ENCODE measurements at regions not wholly inside any gene's neighbourhood (a gene's known extent, or its start where the extent isn't known, plus 50 kb on each side); places are given as distances from the start of the nearest gene placed in this dataset.

DNA sequence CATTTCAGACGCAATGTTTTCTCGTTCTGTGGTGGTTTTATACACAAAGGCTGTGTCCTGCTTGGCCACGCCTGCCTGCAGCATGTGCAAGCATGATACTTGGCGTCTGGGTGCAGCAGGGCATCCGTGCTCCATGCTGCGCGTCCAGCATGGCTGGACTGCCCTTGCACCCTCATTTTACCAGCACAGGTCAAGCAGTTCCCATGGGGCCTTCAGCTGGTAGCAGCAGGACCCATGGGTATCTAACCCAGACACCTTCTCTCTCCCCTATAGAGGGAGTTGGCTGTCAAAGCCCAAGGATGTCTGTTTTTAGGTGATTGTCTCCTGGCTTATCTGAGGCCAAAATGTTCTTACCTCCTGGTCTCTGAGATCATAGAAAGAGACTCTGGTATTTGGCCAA is 158.3 kb upstream of the PITX1 start:
- ChIA-PET POLR2A (no interaction called here), CTCF (interaction anchor here in 1 of 2 donors (0.6 kb wide), 1 partner anchor 9 kb away, joined by 5 read pairs; no protein-coding TSS in a partner anchor)
- no peak overlapping the region for H3K27ac Mint-ChIP-seq
- WGBS (ENCODE audit: insufficient coverage) = 85% methylated on average over 6 of the region's 7 CpGs
- no peaks in the 10 kb centered on the region for H3K36me3 Mint-ChIP-seq
- H3K36me3 ChIP-seq (ENCODE audit: control insufficient read depth in 2 of 2, extremely low read depth in 1 of 2, insufficient read depth in 1 of 2, low read length in 1 of 2) = no peaks in the 10 kb centered on the region
- peaks cover 12 to 28% of the 10 kb centered on the region in 2 experiments for H3K27me3 ChIP-seq (replicated peaks in 1 of 2; ENCODE audit: control insufficient read depth in 2 of 2, extremely low read depth in 1 of 2, insufficient read depth in 2 of 2, low read length in 1 of 2)
- no peaks in the 10 kb centered on the region for H3K9me3 Mint-ChIP-seq
- no peaks in the 10 kb centered on the region for H3K9me3 ChIP-seq
- H3K4me1 ChIP-seq (ENCODE audit: control insufficient read depth in 1 of 2, extremely low read depth in 1 of 2, insufficient read depth in 2 of 2, low read length in 2 of 2) = peaks cover 0 to 9% of the 10 kb centered on the region in 2 experiments
- H3K27ac ChIP-seq (ENCODE audit: low read length) = no peak overlapping the region
- DNase-seq (no peak), ATAC-seq (replicated peaks in 1 of 4) (no peak)
- H3K4me3 Mint-ChIP-seq = no peak overlapping the region
- no peak overlapping the region for H3K4me3 ChIP-seq (ENCODE audit: control insufficient read depth in 1 of 2, extremely low read depth in 1 of 2, low read length in 1 of 2)
- peaks cover 0 to 9% (median 3%) of the 10 kb centered on the region in 3 donors for H3K4me1 Mint-ChIP-seq
- peaks cover 28 to 36% of the 10 kb centered on the region in 2 donors for H3K27me3 Mint-ChIP-seq

DNA sequence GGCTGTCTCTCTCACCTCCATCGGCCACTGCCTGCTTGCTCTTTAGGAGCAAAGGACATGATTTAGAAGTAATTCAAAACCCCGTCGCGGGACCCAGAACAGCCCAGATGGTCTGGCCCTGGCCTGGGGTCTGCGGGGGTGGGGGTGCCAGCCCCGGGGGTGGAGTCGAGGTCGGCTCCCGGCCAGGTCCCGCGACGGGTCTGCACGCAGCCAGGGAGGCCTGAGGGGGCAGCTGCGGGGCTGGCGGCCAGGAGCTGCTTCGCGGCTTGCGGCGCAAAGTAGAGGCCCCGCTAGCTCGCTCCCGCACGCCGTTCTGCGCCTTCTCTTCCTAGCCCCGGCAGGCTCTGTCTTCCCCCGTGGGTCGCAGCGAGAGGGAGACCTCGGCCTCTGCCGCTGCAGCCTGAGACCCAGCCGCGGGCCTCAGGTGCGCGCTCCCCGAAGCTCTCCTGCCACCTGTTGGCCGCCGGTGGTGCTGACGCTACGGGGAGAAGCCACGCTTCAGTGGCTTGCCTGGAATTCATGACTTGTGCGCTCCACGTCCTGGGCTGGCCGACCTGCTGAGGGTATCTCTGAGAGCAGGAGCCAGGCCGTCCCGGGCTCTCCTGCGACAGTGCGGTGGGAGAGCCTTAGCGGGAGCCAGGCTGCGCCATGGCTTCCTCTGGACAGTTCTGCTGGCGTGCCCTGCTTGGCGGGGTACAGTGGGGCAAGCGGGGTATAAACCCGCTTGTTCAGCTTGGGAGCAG is 157.2 kb upstream of the PITX1 start:
- POLR2A ChIA-PET = no interaction called here
- no peaks in the 10 kb centered on the region for H3K36me3 Mint-ChIP-seq
- H3K27me3 Mint-ChIP-seq = peaks cover 28 to 41% of the 10 kb centered on the region in 2 donors

DNA sequence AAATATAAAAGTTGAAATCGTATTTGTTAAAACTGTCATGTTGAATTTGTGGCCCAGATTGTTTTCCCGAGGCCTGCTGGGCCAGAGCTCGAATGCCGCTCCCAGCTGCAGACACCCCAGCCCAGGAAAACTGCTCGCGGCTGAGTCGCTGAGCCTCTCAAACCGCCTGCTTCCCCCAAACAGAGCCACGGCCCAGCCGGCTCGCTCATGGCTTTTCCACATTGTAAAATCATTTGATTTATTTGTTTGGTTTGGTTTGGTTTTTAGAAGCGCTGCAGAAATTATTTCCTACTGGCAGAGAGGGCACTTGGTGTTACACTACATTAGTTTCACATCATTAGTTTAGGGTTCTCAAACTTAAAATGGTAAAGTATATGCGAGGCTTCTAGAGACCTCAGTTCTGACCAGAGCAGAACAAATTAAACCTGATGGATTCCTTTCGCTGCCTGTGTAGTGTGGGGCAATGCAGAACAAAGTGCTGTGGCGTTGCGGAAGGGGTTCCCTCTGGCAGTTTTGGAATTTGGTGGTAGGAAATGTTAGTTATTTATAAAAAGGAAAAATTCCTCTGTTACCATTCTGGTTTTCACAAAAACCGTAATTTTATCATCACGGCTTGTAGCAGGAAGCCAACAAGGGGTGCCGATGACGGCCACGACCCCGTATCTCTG is 156.5 kb upstream of the PITX1 start:
- peak overlapping the region; percentile 39 to 76 (median 41) for H3K4me3 Mint-ChIP-seq
- Histone ChIP-seq H3K36me3 (ENCODE audit: control insufficient read depth in 2 of 2, extremely low read depth in 1 of 2, insufficient read depth in 1 of 2, low read length in 1 of 2) (no peaks in the 10 kb centered on the region), H3K9me3 (no peaks in the 10 kb centered on the region), H3K27me3 (replicated peaks in 1 of 2; ENCODE audit: control insufficient read depth in 2 of 2, extremely low read depth in 1 of 2, insufficient read depth in 2 of 2, low read length in 1 of 2) (peaks cover 12 to 28% of the 10 kb centered on the region in 2 experiments), H3K4me1 (ENCODE audit: control insufficient read depth in 1 of 2, extremely low read depth in 1 of 2, insufficient read depth in 2 of 2, low read length in 2 of 2) (peaks cover 2 to 10% of the 10 kb centered on the region in 2 experiments), H3K4me3 (ENCODE audit: control insufficient read depth in 1 of 2, extremely low read depth in 1 of 2, low read length in 1 of 2) (peak overlapping the region; percentile 33 to 49), H3K27ac (ENCODE audit: low read length) (no peak overlapping the region)
- H3K9me3 Mint-ChIP-seq = no peaks in the 10 kb centered on the region
- CTCF ChIA-PET = interaction anchor here (0.9 kb wide), 2 partner anchors 21 to 45 kb away, joined by 3 to 5 read pairs; no protein-coding TSS in a partner anchor
- no peak for ATAC-seq (replicated peaks in 1 of 4)
- no peaks in the 10 kb centered on the region for H3K36me3 Mint-ChIP-seq
- peaks cover 28 to 41% of the 10 kb centered on the region in 2 donors for H3K27me3 Mint-ChIP-seq
- peaks cover 3 to 10% (median 3%) of the 10 kb centered on the region in 3 donors for H3K4me1 Mint-ChIP-seq
- POLR2A ChIA-PET = no interaction called here
- WGBS (ENCODE audit: insufficient coverage) = 50% methylated on average over 10 of the region's 22 CpGs
- no peak for DNase-seq
- H3K27ac Mint-ChIP-seq = no peak overlapping the region

More for the DNA sequence above, 157.2 kb upstream of the PITX1 start:
- Histone ChIP-seq H3K27ac (ENCODE audit: low read length) (no peak overlapping the region), H3K27me3 (replicated peaks in 1 of 2; ENCODE audit: control insufficient read depth in 2 of 2, extremely low read depth in 1 of 2, insufficient read depth in 2 of 2, low read length in 1 of 2) (peaks cover 12 to 28% of the 10 kb centered on the region in 2 experiments), H3K4me3 (ENCODE audit: control insufficient read depth in 1 of 2, extremely low read depth in 1 of 2, low read length in 1 of 2) (peak overlapping the region; percentile 33 to 49), H3K4me1 (ENCODE audit: control insufficient read depth in 1 of 2, extremely low read depth in 1 of 2, insufficient read depth in 2 of 2, low read length in 2 of 2) (peaks cover 0 to 9% of the 10 kb centered on the region in 2 experiments), H3K36me3 (ENCODE audit: control insufficient read depth in 2 of 2, extremely low read depth in 1 of 2, insufficient read depth in 1 of 2, low read length in 1 of 2) (no peaks in the 10 kb centered on the region), H3K9me3 (no peaks in the 10 kb centered on the region)
- Mint-ChIP-seq H3K27ac (no peak overlapping the region), H3K9me3 (no peaks in the 10 kb centered on the region), H3K4me3 (peak overlapping the region; percentile 70 to 76 (median 74)), H3K4me1 (peaks cover 0 to 9% (median 3%) of the 10 kb centered on the region in 3 donors)
- 10% methylated on average over 54 of the region's 54 CpGs for WGBS (ENCODE audit: insufficient coverage)
- ATAC-seq (replicated peaks in 1 of 4) (peak; percentile 91 to 99 (median 96)), DNase-seq (peak; percentile 22 to 75 (median 58))
- CTCF ChIA-PET = interaction anchor here (0.9 kb wide), 2 partner anchors 20 to 46 kb away, joined by 3 to 5 read pairs; no protein-coding TSS in a partner anchor

GRCh38 chr5:135189024-135189423 is 155.0 kb upstream of the PITX1 start:
- Mint-ChIP-seq H3K36me3 (no peaks in the 10 kb centered on the region), H3K4me1 (peaks cover 3 to 14% (median 6%) of the 10 kb centered on the region in 3 donors), H3K27ac (no peak overlapping the region), H3K9me3 (no peaks in the 10 kb centered on the region), H3K27me3 (peaks cover 20 to 33% of the 10 kb centered on the region in 2 donors), H3K4me3 (no peak overlapping the region)
- ChIA-PET CTCF (no interaction called here), POLR2A (no interaction called here)
- Histone ChIP-seq H3K36me3 (ENCODE audit: control insufficient read depth in 2 of 2, extremely low read depth in 1 of 2, insufficient read depth in 1 of 2, low read length in 1 of 2) (no peaks in the 10 kb centered on the region), H3K4me1 (ENCODE audit: control insufficient read depth in 1 of 2, extremely low read depth in 1 of 2, insufficient read depth in 2 of 2, low read length in 2 of 2) (peaks cover 2 to 14% of the 10 kb centered on the region in 2 experiments), H3K27ac (ENCODE audit: low read length) (no peak overlapping the region), H3K4me3 (ENCODE audit: control insufficient read depth in 1 of 2, extremely low read depth in 1 of 2, low read length in 1 of 2) (no peak overlapping the region), H3K9me3 (no peaks in the 10 kb centered on the region), H3K27me3 (replicated peaks in 1 of 2; ENCODE audit: control insufficient read depth in 2 of 2, extremely low read depth in 1 of 2, insufficient read depth in 2 of 2, low read length in 1 of 2) (peaks cover 8 to 28% of the 10 kb centered on the region in 2 experiments)
- no peak for ATAC-seq (replicated peaks in 1 of 4)
- 90% methylated on average over 8 of the region's 13 CpGs for WGBS (ENCODE audit: insufficient coverage)
- no peak for DNase-seq

- WGBS (ENCODE audit: insufficient coverage) = no CpG with 5 or more reads among the region's 4 CpGs
Observed at GRCh38 chr5:135188233-135188914, 154.3 kb upstream of the PITX1 start.

More at GRCh38 chr5:135188233-135188914, 154.3 kb upstream of the PITX1 start:
- H3K27ac ChIP-seq (ENCODE audit: low read length) = no peak overlapping the region
- ATAC-seq (replicated peaks in 1 of 4) = no peak
- H3K36me3 Mint-ChIP-seq = no peaks in the 10 kb centered on the region
- H3K9me3 Mint-ChIP-seq = no peaks in the 10 kb centered on the region
- no peaks in the 10 kb centered on the region for H3K36me3 ChIP-seq (ENCODE audit: control insufficient read depth in 2 of 2, extremely low read depth in 1 of 2, insufficient read depth in 1 of 2, low read length in 1 of 2)
- ChIA-PET POLR2A (no interaction called here), CTCF (no interaction called here)
- H3K4me1 ChIP-seq (ENCODE audit: control insufficient read depth in 1 of 2, extremely low read depth in 1 of 2, insufficient read depth in 2 of 2, low read length in 2 of 2) = peaks cover 2 to 14% of the 10 kb centered on the region in 2 experiments
- H3K4me3 ChIP-seq (ENCODE audit: control insufficient read depth in 1 of 2, extremely low read depth in 1 of 2, low read length in 1 of 2) = no peak overlapping the region
- no peak overlapping the region for H3K27ac Mint-ChIP-seq
- peaks cover 3 to 14% (median 6%) of the 10 kb centered on the region in 3 donors for H3K4me1 Mint-ChIP-seq
- no peak for DNase-seq
- H3K27me3 ChIP-seq (replicated peaks in 1 of 2; ENCODE audit: control insufficient read depth in 2 of 2, extremely low read depth in 1 of 2, insufficient read depth in 2 of 2, low read length in 1 of 2) = peaks cover 8 to 30% of the 10 kb centered on the region in 2 experiments
- H3K27me3 Mint-ChIP-seq = peaks cover 20 to 30% of the 10 kb centered on the region in 2 donors
- no peak overlapping the region for H3K4me3 Mint-ChIP-seq
- no peaks in the 10 kb centered on the region for H3K9me3 ChIP-seq
